Right renal pelvis (tissue), 4 donors: ENCODE measurements at regions not wholly inside any gene's neighbourhood (a gene's known extent, or its start where the extent isn't known, plus 50 kb on each side); places are given as distances from the start of the nearest gene placed in this dataset.

Experiments
- DNase-seq, 4 donors: peaks; one replicate each; pipeline ENCODE4 v3.0.0-alpha.2; 2013; ENCODE audit warnings: low read depth in 4 of 4, low spot score in 3 of 4, missing footprints in 1 of 4

DNA sequence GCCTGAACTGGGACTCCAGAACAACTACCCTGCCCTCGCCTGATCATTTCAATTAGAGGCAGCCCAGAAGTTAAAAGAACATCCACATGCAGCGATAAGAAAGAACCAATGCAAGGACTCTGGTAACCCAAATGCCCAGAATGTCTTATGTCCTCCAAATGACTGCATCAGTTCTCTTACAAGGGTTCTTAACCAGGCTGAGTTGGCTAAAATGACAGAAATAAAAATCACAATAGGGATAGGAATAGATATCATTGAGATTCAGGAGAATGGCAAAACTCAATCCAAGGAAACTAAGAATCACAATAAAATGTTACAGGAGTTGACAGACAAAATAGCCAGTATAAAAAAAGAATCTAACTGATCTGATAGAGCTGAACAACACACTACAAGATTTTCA is 80.1 kb upstream of the PTGFR start:
- DNase-seq = no peak

GRCh38 chr1:78411707-78412106 is 79.1 kb upstream of the PTGFR start:
- no peak for DNase-seq

DNA sequence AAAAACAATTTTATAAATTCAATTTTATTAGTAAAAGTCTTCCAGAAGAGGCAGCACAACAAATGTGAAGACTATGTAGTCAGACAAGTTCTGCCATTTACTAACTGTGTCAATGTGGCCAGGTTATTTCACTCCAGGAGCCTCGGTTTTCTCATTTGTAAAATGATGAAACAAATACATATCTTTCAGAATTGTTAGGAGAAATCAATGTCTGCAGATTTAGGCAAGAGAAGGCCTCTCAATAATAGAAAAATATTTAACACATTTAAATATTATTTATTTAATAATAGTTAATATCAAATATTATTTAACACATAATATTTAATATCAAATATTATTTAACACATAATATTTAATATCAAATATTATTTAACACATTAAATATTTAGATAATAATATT is 75.6 kb upstream of the PTGFR start:
- DNase-seq = no peak

- no peak for DNase-seq
Observed at GRCh38 chr1:78419309-78419708, 71.5 kb upstream of the PTGFR start.

- DNase-seq = no peak
Observed at GRCh38 chr1:78420181-78420580, 70.6 kb upstream of the PTGFR start.

DNA sequence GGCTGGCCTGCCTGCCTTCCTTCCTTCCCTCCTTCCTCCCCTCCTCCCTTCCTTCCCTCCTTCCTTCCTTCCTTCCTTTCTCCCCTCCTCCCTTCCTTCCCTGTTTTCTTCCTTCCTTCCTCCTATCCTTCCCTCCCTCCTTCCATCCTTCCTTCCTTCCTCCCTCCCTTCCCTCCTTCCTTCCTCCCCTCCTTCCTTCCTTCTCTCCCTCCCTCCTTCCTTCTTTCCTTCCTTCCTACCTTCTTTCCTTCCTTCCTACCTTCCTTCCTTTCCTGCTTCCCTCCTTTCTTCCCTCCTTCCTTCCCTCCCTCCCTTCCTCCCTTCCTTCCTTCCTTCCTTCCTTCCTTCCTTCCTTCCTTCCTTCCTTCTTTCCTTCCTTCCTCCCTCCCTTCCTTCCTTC is 70.1 kb upstream of the PTGFR start:
- DNase-seq = no peak

- DNase-seq = no peak
Observed at GRCh38 chr1:78424720-78425119, 66.1 kb upstream of the PTGFR start.

GRCh38 chr1:78426408-78426807 is 64.4 kb upstream of the PTGFR start:
- DNase-seq = no peak

GRCh38 chr1:78427506-78427905 is 63.3 kb upstream of the PTGFR start:
- no peak for DNase-seq

DNA sequence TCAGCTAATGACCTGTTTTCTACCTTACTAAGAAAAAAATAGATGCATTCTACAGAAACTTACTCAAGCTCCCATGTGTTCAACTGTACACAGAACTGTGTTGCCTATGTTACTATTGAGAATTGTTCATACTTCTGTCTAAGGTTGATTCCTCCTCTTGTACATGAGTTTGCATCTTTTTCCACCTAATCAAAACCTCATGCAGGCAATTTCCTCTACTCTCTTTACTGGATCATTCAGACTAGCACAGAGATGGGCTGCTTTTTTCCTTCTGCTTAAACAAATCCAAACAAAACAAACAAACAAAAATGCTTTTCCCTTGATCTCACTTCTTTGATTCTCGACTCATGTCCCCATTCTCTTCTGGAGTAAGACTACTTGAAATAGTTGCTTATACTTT is 58.8 kb upstream of the PTGFR start:
- DNase-seq = no peak

- DNase-seq = no peak
Observed at GRCh38 chr1:78434351-78434750, 56.4 kb upstream of the PTGFR start.

DNA sequence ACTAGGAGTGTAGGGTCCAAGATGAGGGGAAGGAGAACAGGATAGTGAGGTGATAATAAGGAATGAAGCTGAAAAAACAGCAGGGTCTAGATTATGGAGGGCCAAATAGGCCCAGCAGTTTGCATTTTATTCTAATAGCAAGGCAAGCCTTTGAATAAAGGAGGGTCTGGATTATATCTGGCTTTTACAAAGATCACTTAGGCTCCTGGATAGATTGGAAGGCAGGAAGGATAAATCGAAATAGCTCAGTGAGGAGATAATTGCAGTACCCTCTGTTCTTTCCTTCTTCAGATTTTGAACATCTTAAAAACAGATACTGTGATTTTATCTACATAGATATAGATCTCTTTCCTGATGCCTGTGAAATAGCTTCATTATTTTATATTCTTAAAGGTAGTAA is 53.8 kb upstream of the PTGFR start:
- DNase-seq = no peak

DNA sequence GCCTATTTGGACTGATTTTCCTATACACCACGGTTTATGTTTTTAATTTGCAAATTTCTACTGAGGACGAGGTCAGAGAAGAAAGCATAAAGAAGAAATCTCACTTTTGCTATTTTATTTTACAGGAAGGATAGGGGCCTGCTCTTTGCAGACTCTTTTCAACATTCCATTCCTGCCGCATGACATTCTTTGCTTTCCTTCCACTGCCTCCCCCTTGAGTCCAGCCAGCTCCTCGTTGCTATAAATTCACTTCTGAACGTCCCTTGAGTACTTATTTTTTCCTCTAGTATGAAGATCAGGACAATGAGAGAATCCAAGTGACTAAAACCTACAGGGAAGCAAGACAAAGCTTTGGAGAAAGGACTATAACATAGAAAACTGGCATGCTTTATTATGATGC is 53.4 kb upstream of the PTGFR start:
- DNase-seq = no peak

GRCh38 chr1:78437941-78438340 is 52.8 kb upstream of the PTGFR start:
- DNase-seq = no peak

DNA sequence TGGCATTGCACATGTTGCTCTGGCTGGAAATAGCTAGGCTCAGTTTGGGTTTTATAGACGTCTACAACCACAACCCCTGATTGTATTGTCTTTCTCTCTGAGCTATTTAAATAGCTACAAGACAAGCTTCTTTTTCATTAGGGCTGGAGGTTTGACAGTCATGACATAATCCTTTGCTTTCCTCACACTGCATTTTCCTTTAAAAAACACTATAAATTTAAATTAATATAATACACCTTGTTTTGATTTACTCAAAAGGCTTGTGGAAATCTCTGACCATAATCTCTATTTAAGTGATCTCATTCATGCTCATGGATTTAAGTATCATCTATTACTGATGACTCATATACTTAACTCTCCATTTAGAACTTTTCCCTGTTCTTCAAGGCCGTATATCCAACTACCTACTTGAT is 50.4 kb upstream of the PTGFR start:
- no peak for DNase-seq
